ENCODE measurements at regions not wholly inside any gene's neighbourhood (a gene's known extent, or its start where the extent isn't known, plus 50 kb on each side); places are given as distances from the start of the nearest gene placed in this dataset.

DNA sequence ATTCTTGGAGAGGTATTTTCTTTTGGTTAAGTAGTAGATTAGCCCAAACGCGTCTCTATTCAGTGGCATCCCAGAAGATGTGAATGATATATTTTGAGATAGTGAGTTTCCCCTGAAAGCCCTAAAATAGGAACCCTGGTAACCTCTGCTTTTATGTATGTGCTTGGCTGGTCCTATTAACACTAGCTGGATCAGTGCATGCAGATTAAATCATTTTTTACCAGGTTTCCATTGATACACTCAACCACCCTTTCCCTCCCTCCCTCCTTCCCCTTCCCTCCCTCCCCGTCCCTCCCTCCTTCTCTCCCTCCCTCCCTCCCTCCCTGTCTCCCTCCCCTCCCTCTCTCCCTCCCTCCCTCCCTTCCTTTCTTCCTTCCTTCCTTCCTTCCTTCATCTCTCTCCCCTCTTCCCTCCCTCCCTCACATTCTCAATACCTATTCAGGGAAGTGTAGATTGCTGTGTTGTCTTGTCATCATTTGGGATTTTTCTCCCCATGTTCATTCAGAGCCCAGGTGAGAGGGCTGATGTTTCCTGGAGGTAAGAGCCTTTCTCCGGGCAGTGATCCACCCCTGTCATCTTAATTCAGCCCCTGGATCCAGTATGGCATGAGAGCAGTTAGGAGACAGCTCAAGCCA is 406.8 kb downstream of the PRDM2 start:
- 81% methylated on average over 4 of the region's 4 CpGs for WGBS
- no peaks in the 10 kb centered on the region for H3K27me3 ChIP-seq

DNA sequence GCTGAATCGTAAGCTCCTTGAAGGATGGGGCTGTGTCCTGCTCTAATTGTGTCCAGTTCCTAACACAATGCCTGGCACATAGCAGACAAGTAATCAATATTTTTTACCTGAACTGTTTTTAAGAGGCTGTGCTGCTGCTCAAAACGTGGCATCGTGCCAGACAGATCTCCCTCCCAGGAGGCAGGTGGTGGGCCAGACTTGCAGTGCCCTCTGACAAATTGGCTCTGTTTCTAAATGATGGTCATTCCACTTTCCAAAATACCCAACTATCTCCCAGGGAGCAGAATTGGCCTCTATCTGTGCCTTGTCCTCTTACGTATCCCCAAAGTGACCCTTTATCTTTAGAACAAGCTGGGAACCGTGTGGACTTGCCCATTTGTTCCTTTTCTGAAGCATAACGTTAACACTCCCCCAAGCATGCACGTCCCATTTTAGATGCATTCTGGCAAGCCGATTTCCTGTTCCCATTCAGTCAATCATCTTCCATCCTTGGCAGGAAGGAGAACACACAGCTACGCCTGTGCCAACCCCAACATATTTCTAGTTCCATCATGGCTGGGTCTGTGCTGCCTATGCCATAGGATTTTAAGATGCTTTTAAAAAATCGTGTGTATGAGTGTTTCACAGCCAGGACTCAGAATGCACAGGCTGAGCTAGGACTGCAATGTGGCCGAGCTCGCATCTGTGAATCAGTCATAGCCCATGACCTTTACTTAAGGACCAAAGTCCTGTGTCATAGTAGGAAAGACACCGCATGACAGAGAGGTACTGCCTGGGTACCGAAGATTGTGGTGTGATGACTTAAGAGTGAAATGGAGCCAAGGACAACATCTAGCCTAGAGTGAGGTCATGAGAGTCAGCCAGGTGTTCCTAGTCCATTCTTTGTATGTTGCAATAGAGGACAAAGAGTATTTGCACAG is 408.6 kb downstream of the PRDM2 start:
- H3K9me3 ChIP-seq = no peaks in the 10 kb centered on the region
- H3K36me3 ChIP-seq = no peaks in the 10 kb centered on the region
- H3K27me3 ChIP-seq = no peaks in the 10 kb centered on the region
- no peak for DNase-seq (ENCODE audit: low spot score in 2 of 2)
- H3K4me3 ChIP-seq = no peak overlapping the region
- H3K4me1 ChIP-seq = no peaks in the 10 kb centered on the region
- TF ChIP-seq, protein P1, sequence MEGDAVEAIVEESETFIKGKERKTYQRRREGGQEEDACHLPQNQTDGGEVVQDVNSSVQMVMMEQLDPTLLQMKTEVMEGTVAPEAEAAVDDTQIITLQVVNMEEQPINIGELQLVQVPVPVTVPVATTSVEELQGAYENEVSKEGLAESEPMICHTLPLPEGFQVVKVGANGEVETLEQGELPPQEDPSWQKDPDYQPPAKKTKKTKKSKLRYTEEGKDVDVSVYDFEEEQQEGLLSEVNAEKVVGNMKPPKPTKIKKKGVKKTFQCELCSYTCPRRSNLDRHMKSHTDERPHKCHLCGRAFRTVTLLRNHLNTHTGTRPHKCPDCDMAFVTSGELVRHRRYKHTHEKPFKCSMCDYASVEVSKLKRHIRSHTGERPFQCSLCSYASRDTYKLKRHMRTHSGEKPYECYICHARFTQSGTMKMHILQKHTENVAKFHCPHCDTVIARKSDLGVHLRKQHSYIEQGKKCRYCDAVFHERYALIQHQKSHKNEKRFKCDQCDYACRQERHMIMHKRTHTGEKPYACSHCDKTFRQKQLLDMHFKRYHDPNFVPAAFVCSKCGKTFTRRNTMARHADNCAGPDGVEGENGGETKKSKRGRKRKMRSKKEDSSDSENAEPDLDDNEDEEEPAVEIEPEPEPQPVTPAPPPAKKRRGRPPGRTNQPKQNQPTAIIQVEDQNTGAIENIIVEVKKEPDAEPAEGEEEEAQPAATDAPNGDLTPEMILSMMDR (IDR thresholded peaks at IDR 0.05) = no peak
- no peak for TF ChIP-seq POLR2AphosphoS5 (IDR thresholded peaks at IDR 0.05)
- TF ChIP-seq EP300 (IDR thresholded peaks at IDR 0.05) = no peak
- no peak for TF ChIP-seq POLR2A (IDR thresholded peaks at IDR 0.05)
- H3K27ac ChIP-seq = no peak overlapping the region
- WGBS = 58% methylated on average over 14 of the region's 14 CpGs

More for the DNA sequence above, 406.8 kb downstream of the PRDM2 start:
- Histone ChIP-seq H3K27ac (no peak overlapping the region), H3K36me3 (no peaks in the 10 kb centered on the region), H3K9me3 (no peaks in the 10 kb centered on the region), H3K4me1 (no peaks in the 10 kb centered on the region), H3K4me3 (no peak overlapping the region)
- TF ChIP-seq POLR2A (IDR thresholded peaks at IDR 0.05) (no peak), EP300 (IDR thresholded peaks at IDR 0.05) (no peak)
- TF ChIP-seq, protein P1 (IDR thresholded peaks at IDR 0.05) = no peak
- no peak for DNase-seq (ENCODE audit: low spot score in 2 of 2)

DNA sequence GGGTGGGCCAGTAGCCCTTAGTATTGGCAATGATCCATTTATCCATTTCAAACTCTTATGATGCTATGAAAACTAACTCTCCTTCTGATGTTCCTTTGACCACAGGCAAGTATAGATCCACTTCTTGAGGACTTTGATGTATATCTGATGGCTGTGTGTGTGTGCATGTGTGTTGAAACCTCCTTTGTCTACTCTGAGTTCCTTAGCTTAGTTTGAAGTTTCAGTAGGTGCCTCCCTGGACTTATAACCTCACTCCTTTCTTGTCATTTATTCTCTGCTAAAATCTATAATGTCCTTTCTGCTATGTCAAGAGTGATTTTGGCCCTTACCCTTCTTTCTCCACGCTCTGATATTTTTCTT is 409.3 kb downstream of the PRDM2 start:
- 85% methylated on average over 1 of the region's 1 CpG for WGBS
- Histone ChIP-seq H3K4me1 (no peaks in the 10 kb centered on the region), H3K9me3 (no peaks in the 10 kb centered on the region), H3K4me3 (no peak overlapping the region), H3K27ac (no peak overlapping the region), H3K36me3 (no peaks in the 10 kb centered on the region), H3K27me3 (no peaks in the 10 kb centered on the region)
- no peak for TF ChIP-seq EP300 (IDR thresholded peaks at IDR 0.05)
- TF ChIP-seq, protein P1 (IDR thresholded peaks at IDR 0.05) = no peak
- TF ChIP-seq POLR2AphosphoS5 (IDR thresholded peaks at IDR 0.05) = no peak
- no peak for TF ChIP-seq POLR2A (IDR thresholded peaks at IDR 0.05)
- DNase-seq (ENCODE audit: low spot score in 2 of 2) = no peak

DNA sequence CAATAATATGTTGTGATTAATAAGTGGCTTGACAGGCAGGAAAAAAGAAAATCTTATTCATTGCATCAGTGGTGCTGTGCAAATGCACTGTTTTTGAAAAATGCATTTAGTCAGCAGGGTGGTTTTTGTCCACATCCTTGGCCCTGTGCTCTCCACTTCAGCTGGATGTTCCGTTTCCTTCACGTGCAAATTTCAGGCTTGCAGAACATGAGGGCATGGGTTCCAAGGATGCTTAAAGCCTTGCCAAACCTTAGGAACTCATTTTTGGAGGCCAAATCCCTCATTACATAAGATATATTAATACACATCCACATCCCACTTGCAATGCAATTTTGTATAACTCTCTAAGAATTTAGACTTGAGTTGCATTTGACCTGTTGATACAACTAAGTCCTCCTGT is 410.1 kb downstream of the PRDM2 start:
- WGBS = 63% methylated on average over 2 of the region's 2 CpGs
- Histone ChIP-seq H3K27me3 (no peaks in the 10 kb centered on the region), H3K9me3 (no peaks in the 10 kb centered on the region), H3K36me3 (no peaks in the 10 kb centered on the region), H3K4me1 (no peaks in the 10 kb centered on the region), H3K4me3 (no peak overlapping the region), H3K27ac (no peak overlapping the region)
- no peak for DNase-seq (ENCODE audit: low spot score in 2 of 2)
- TF ChIP-seq POLR2AphosphoS5 (IDR thresholded peaks at IDR 0.05) (no peak), POLR2A (IDR thresholded peaks at IDR 0.05) (no peak), EP300 (IDR thresholded peaks at IDR 0.05) (no peak)
- TF ChIP-seq, protein P1 (IDR thresholded peaks at IDR 0.05) = no peak

DNA sequence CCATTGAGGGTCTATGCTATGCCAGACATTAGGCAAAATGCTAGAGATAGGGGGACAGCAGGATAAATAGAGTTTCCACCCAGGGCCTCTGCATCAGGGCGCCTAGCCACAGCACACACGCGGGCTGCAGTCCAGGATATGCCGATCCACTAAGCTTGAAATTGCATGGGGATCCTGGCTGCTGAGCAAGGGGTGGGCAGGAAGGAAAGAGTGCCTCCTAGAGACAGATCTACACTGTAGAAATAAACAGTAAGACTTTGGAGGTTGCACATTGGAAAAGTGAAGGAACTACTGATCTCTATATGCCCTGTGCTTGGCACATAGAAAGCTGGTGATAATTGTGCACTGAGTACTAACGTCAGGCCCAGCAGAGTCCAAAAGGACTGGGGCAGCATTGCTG is 411.1 kb downstream of the PRDM2 start:
- Histone ChIP-seq H3K27me3 (no peaks in the 10 kb centered on the region), H3K27ac (no peak overlapping the region), H3K36me3 (no peaks in the 10 kb centered on the region), H3K4me3 (no peak overlapping the region), H3K4me1 (no peaks in the 10 kb centered on the region), H3K9me3 (no peaks in the 10 kb centered on the region)
- TF ChIP-seq, protein P1 (IDR thresholded peaks at IDR 0.05) = no peak
- TF ChIP-seq POLR2AphosphoS5 (IDR thresholded peaks at IDR 0.05) (no peak), POLR2A (IDR thresholded peaks at IDR 0.05) (no peak), EP300 (IDR thresholded peaks at IDR 0.05) (no peak)
- 84% methylated on average over 5 of the region's 5 CpGs for WGBS
- DNase-seq (ENCODE audit: low spot score in 2 of 2) = no peak
